Type B pancreatic cell (in vitro differentiated cells): ENCODE measurements at regions not wholly inside any gene's neighbourhood (a gene's known extent, or its start where the extent isn't known, plus 50 kb on each side); places are given as distances from the start of the nearest gene placed in this dataset.

ENCODE experiments used
- DNase-seq: peaks from one replicate; pipeline ENCODE4 v3.0.0; 2021; ENCODE audit warnings: mixed read lengths; ENCODE audit not compliant: unreplicated experiment; ENCODE audit errors: extremely low spot score
- H3K27ac Mint-ChIP-seq: 2 replicates; pipeline ENCODE4 v1.8.0; 2021; ENCODE audit warnings: mild to moderate bottlenecking, mixed read lengths
- H3K27me3 Mint-ChIP-seq: 2 replicates; pipeline ENCODE4 v1.8.0; 2021; ENCODE audit warnings: mixed read lengths
- H3K36me3 Mint-ChIP-seq: 2 replicates; pipeline ENCODE4 v1.8.0; 2021; ENCODE audit warnings: mixed read lengths
- H3K4me1 Mint-ChIP-seq: one replicate; pipeline ENCODE4 v1.8.0; 2021; ENCODE audit warnings: mixed read lengths; ENCODE audit not compliant: unreplicated experiment
- H3K4me3 Mint-ChIP-seq: 2 replicates; pipeline ENCODE4 v1.8.0; 2021; ENCODE audit warnings: mild to moderate bottlenecking, mixed read lengths
- H3K9me3 Mint-ChIP-seq: 2 replicates; pipeline ENCODE4 v1.8.0; 2021; ENCODE audit warnings: mixed read lengths
- CTCF ChIP-seq: fragments of 200-600 bp; sonication (generic); conservative IDR thresholded peaks from 2 replicates; pipeline ENCODE4 v1.5.0; 2021; ENCODE audit warnings: antibody characterized with exemption, mild to moderate bottlenecking

GRCh38 chr6:130583268-130583667 lies 217.5 kb downstream of the TMEM200A start:
- H3K36me3 Mint-ChIP-seq, result no peaks in the 10 kb centered on the region
- no peak overlapping the region for H3K27ac Mint-ChIP-seq
- no peaks in the 10 kb centered on the region for H3K4me1 Mint-ChIP-seq
- H3K27me3 Mint-ChIP-seq, result no peaks in the 10 kb centered on the region
- no peak for TF ChIP-seq CTCF
- H3K9me3 Mint-ChIP-seq, result no peaks in the 10 kb centered on the region
- H3K4me3 Mint-ChIP-seq, result no peak overlapping the region
- DNase-seq, result no peak

GRCh38 chr6:130585587-130585986 lies 219.8 kb downstream of the TMEM200A start:
- H3K27me3 Mint-ChIP-seq, result no peaks in the 10 kb centered on the region
- no peak for TF ChIP-seq CTCF
- H3K36me3 Mint-ChIP-seq, result no peaks in the 10 kb centered on the region
- DNase-seq, result no peak
- H3K4me3 Mint-ChIP-seq, result no peak overlapping the region
- H3K27ac Mint-ChIP-seq, result no peak overlapping the region
- no peaks in the 10 kb centered on the region for H3K4me1 Mint-ChIP-seq
- H3K9me3 Mint-ChIP-seq, result no peaks in the 10 kb centered on the region

GRCh38 chr6:130587778-130588520 lies 222.1 kb downstream of the TMEM200A start:
- H3K36me3 Mint-ChIP-seq, result no peaks in the 10 kb centered on the region
- H3K4me1 Mint-ChIP-seq, result no peaks in the 10 kb centered on the region
- no peaks in the 10 kb centered on the region for H3K9me3 Mint-ChIP-seq
- no peak for TF ChIP-seq CTCF
- DNase-seq, result no peak
- H3K4me3 Mint-ChIP-seq, result no peak overlapping the region
- no peaks in the 10 kb centered on the region for H3K27me3 Mint-ChIP-seq
- no peak overlapping the region for H3K27ac Mint-ChIP-seq

- Mint-ChIP-seq H3K36me3 (no peaks in the 10 kb centered on the region), H3K4me1 (no peaks in the 10 kb centered on the region)
Observed at GRCh38 chr6:130593200-130593599, 227.4 kb downstream of the TMEM200A start.

GRCh38 chr6:130593948-130594347 lies 228.1 kb downstream of the TMEM200A start:
- Mint-ChIP-seq H3K27ac (no peak overlapping the region), H3K4me3 (no peak overlapping the region), H3K9me3 (no peaks in the 10 kb centered on the region), H3K27me3 (no peaks in the 10 kb centered on the region), H3K36me3 (no peaks in the 10 kb centered on the region), H3K4me1 (no peaks in the 10 kb centered on the region)
- no peak for DNase-seq
- TF ChIP-seq CTCF, result no peak

More at GRCh38 chr6:130593200-130593599, 227.4 kb downstream of the TMEM200A start:
- Mint-ChIP-seq H3K27ac (no peak overlapping the region), H3K9me3 (no peaks in the 10 kb centered on the region), H3K27me3 (no peaks in the 10 kb centered on the region), H3K4me3 (no peak overlapping the region)
- no peak for TF ChIP-seq CTCF
- no peak for DNase-seq
